Fibroblast of lung (primary cell): ENCODE measurements at regions not wholly inside any gene's neighbourhood (a gene's known extent, or its start where the extent isn't known, plus 50 kb on each side); places are given as distances from the start of the nearest gene placed in this dataset.

ENCODE experiments used
- DNase-seq, 2 donors: peaks; one replicate each; pipeline versions ENCODE4 v3.0.0 to v3.0.0-alpha.2; 2010; ENCODE audit warnings: low read depth in 2 of 2
- H2AFZ ChIP-seq: 2 replicates; pipeline ENCODE4 v1.5.1; 2012; ENCODE audit warnings: low read length, control low read depth, inconsistent platforms
- H3K27ac ChIP-seq: 2 replicates; pipeline ENCODE4 v1.5.1; 2011; ENCODE audit warnings: low read length, control low read depth; ENCODE audit not compliant: insufficient read depth
- H3K27me3 ChIP-seq: 2 replicates; pipeline ENCODE4 v1.5.1; 2011; ENCODE audit warnings: mild to moderate bottlenecking, low read length; ENCODE audit not compliant: control insufficient read depth, insufficient read depth
- H3K36me3 ChIP-seq: 2 replicates; pipeline ENCODE4 v1.5.1; 2011; ENCODE audit warnings: low read length; ENCODE audit not compliant: control insufficient read depth, insufficient read depth
- H3K4me1 ChIP-seq: 2 replicates; pipeline ENCODE4 v1.5.1; 2011; ENCODE audit warnings: low read length; ENCODE audit not compliant: control insufficient read depth, insufficient read depth; ENCODE audit errors: extremely low read depth
- H3K4me2 ChIP-seq: 2 replicates; pipeline ENCODE4 v1.5.1; 2011; ENCODE audit warnings: low read length, control low read depth; ENCODE audit not compliant: insufficient read depth; ENCODE audit errors: extremely low read depth
- H3K4me3 ChIP-seq, 4 experiments: fragments of 200-600 bp in 1 of 4; sonication (generic) in 1 of 4; replicated peaks in 1 of 4; 2 replicates each; pipeline ENCODE4 v1.5.1; 2011 to 2016; ENCODE audit warnings: low read length in 4 of 4, low read depth in 3 of 4, mild to moderate bottlenecking in 3 of 4, control low read depth in 2 of 4, inconsistent platforms in 1 of 4, mixed read lengths in 1 of 4; ENCODE audit not compliant: insufficient read depth in 1 of 4; ENCODE audit errors: control extremely low read depth in 1 of 4
- H3K79me2 ChIP-seq: 2 replicates; pipeline ENCODE4 v1.5.1; 2012; ENCODE audit warnings: mild to moderate bottlenecking, low read length, inconsistent platforms; ENCODE audit not compliant: control insufficient read depth, insufficient read depth
- H3K9ac ChIP-seq: 2 replicates; pipeline ENCODE4 v1.5.1; 2011; ENCODE audit warnings: mild to moderate bottlenecking, low read length, control low read depth; ENCODE audit not compliant: insufficient read depth
- H3K9me3 ChIP-seq: 2 replicates; pipeline ENCODE4 v1.5.1; 2012; ENCODE audit warnings: low read depth, low read length; ENCODE audit not compliant: control insufficient read depth, insufficient read depth
- H4K20me1 ChIP-seq: 2 replicates; pipeline ENCODE4 v1.5.1; 2011; ENCODE audit warnings: low read length; ENCODE audit not compliant: control insufficient read depth, insufficient read depth; ENCODE audit errors: extremely low read depth
- EZH2 ChIP-seq: IDR thresholded peaks from 2 replicates; pipeline ENCODE4 v1.5.1; 2012; ENCODE audit warnings: low read length, control low read depth, mild to moderate bottlenecking; ENCODE audit errors: missing control alignments
- TF ChIP-seq, protein P1 (sequence below), 2 donors: IDR thresholded peaks in 1 of 2; conservative IDR thresholded peaks in 1 of 2; 1 replicate in 1 of 2; 2 replicates in 1 of 2; pipeline ENCODE4 v1.5.1; 2011 to 2012; ENCODE audit warnings: low read length in 2 of 2, control low read depth in 1 of 2, inconsistent platforms in 1 of 2, low read depth in 1 of 2, mild to moderate bottlenecking in 1 of 2

DNA sequence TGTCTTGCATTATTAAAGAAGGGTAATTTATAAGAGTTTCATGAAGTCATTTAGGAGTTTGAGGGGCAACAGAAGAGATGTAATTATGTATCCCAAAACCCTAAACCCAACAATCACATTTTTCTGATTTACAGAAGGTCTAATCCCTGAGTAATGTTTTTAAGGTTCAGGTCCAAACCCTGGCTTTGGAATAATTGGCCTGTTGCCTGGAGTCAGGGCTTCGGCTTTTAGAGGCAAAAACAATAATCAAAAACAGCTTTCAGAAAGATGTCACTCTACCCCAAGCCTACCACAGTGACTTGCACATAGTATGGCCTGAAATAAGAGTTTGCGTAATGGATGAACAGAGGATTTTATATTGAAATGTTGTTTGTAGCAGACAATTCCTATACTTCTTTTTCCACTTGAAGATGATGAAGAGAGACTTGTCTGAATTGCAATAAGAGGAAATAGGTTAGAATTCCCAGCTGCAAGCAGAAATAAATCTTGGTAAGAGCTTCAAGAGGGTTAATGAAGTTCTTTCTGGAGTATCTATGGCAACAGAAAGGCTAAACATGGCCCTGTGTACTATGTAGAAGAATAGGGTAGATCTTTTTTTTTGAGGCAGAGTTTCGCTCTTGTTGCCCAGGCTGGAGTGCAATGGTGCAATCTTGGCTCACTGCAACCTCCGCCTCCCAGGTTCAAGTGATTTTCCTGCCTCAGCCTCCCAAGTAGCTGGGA lies 152.0 kb downstream of the GPBP1 start:
- Histone ChIP-seq H4K20me1 (no peaks in the 10 kb centered on the region), H3K9me3 (no peaks in the 10 kb centered on the region), H3K4me2 (no peak overlapping the region), H3K4me1 (peaks cover 2% of the 10 kb centered on the region), H3K79me2 (no peaks in the 10 kb centered on the region), H3K27me3 (no peaks in the 10 kb centered on the region), H3K9ac (no peak overlapping the region), H2AFZ (no peak overlapping the region), H3K4me3 (no peak overlapping the region), H3K27ac (no peak overlapping the region), H3K36me3 (no peaks in the 10 kb centered on the region)
- TF ChIP-seq, protein P1, sequence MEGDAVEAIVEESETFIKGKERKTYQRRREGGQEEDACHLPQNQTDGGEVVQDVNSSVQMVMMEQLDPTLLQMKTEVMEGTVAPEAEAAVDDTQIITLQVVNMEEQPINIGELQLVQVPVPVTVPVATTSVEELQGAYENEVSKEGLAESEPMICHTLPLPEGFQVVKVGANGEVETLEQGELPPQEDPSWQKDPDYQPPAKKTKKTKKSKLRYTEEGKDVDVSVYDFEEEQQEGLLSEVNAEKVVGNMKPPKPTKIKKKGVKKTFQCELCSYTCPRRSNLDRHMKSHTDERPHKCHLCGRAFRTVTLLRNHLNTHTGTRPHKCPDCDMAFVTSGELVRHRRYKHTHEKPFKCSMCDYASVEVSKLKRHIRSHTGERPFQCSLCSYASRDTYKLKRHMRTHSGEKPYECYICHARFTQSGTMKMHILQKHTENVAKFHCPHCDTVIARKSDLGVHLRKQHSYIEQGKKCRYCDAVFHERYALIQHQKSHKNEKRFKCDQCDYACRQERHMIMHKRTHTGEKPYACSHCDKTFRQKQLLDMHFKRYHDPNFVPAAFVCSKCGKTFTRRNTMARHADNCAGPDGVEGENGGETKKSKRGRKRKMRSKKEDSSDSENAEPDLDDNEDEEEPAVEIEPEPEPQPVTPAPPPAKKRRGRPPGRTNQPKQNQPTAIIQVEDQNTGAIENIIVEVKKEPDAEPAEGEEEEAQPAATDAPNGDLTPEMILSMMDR (conservative IDR thresholded peaks at IDR 0.05 in 1 of 2, IDR thresholded peaks at IDR 0.05 in 1 of 2; ENCODE audit: low read depth in 1 of 2, low read length in 2 of 2), result no peak
- no peak for TF ChIP-seq EZH2
- DNase-seq, result no peak

DNA sequence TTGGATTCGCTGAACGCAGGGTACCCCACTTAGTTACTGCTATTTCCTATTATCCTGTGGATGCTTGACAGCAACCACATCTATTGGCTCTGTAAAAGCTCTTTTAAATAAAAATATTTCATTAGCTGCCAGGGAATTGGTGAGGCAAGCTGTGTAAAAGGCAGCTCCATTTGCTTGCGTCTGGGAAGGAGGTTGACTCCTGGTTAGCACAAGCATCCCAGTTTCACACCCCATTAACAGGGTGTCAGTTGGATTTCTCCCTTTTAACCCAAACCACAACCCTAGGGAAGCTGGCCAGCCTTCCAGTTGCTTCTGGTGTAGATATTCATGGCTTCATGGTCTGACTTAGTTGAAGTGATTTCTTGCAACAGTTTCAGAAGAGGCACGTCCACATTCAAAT lies 151.0 kb downstream of the GPBP1 start:
- H3K27ac ChIP-seq, result no peak overlapping the region
- no peak overlapping the region for H3K4me2 ChIP-seq
- peaks cover 2% of the 10 kb centered on the region for H3K4me1 ChIP-seq
- H3K79me2 ChIP-seq, result no peaks in the 10 kb centered on the region
- no peaks in the 10 kb centered on the region for H4K20me1 ChIP-seq
- no peak overlapping the region for H3K9ac ChIP-seq
- H2AFZ ChIP-seq, result no peak overlapping the region
- H3K4me3 ChIP-seq, result no peak overlapping the region
- peak; percentile 44 to 72 for DNase-seq
- no peaks in the 10 kb centered on the region for H3K9me3 ChIP-seq
- H3K27me3 ChIP-seq, result no peaks in the 10 kb centered on the region
- TF ChIP-seq, protein P1 (conservative IDR thresholded peaks at IDR 0.05 in 1 of 2, IDR thresholded peaks at IDR 0.05 in 1 of 2; ENCODE audit: low read depth in 1 of 2, low read length in 2 of 2), result no peak
- TF ChIP-seq EZH2, result no peak
- no peaks in the 10 kb centered on the region for H3K36me3 ChIP-seq

DNA sequence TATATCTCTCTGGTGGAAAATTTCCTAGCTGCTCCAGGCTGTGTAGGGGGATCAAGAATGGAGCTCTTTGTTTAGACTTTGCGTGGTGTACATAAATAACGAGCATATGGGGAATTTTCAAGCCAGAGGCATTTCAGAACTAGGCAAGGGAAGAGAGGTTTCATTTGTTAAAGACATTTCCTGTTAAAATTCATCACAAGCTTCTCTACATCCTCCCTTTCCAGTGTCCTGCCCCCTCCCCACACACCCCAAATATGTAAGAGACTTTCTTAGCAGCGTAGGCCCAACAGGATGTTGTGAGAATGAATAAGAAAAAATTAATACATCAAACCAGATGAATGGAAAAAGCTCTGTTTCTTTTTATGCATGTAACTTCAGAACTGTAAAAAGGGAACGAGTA lies 150.3 kb downstream of the GPBP1 start:
- Histone ChIP-seq H4K20me1 (no peaks in the 10 kb centered on the region), H3K36me3 (no peaks in the 10 kb centered on the region), H3K79me2 (no peaks in the 10 kb centered on the region), H3K4me3 (no peak overlapping the region), H3K4me1 (peaks cover 2% of the 10 kb centered on the region), H3K27me3 (no peaks in the 10 kb centered on the region), H3K9ac (no peak overlapping the region), H3K27ac (no peak overlapping the region), H2AFZ (no peak overlapping the region), H3K9me3 (no peaks in the 10 kb centered on the region), H3K4me2 (no peak overlapping the region)
- TF ChIP-seq EZH2, result no peak
- TF ChIP-seq, protein P1 (conservative IDR thresholded peaks at IDR 0.05 in 1 of 2, IDR thresholded peaks at IDR 0.05 in 1 of 2; ENCODE audit: low read depth in 1 of 2, low read length in 2 of 2), result no peak
- DNase-seq, result peak; percentile 18 to 40
